Mesenchymal stem cell (in vitro differentiated cells and primary cell): ENCODE measurements at regions not wholly inside any gene's neighbourhood (a gene's known extent, or its start where the extent isn't known, plus 50 kb on each side); places are given as distances from the start of the nearest gene placed in this dataset.

Source experiments
- DNase-seq: peaks from one replicate; pipeline ENCODE4 v3.0.0-alpha.2; 2013
- H2AFZ ChIP-seq: one replicate; pipeline ENCODE4 v1.6.1; 2013; ENCODE audit warnings: low read depth, mild to moderate bottlenecking, control low read depth, inconsistent platforms, low read length, moderate library complexity
- H2AK5ac ChIP-seq: 2 replicates; pipeline ENCODE4 v1.6.1; 2013; ENCODE audit warnings: low read length, moderate library complexity, mild to moderate bottlenecking, inconsistent platforms; ENCODE audit not compliant: severe bottlenecking
- H2BK120ac ChIP-seq: one replicate; pipeline ENCODE4 v1.6.1; 2013; ENCODE audit warnings: low read depth, mild to moderate bottlenecking, inconsistent platforms, low read length, moderate library complexity
- H2BK12ac ChIP-seq, 2 experiments: one replicate each; pipeline ENCODE4 v1.6.1; 2013; ENCODE audit warnings: inconsistent platforms in 2 of 2, low read length in 2 of 2, mild to moderate bottlenecking in 2 of 2, moderate library complexity in 2 of 2, control low read depth in 1 of 2
- H2BK15ac ChIP-seq: one replicate; pipeline ENCODE4 v1.6.1; 2013; ENCODE audit warnings: mild to moderate bottlenecking, low read depth, inconsistent platforms; ENCODE audit not compliant: poor library complexity, severe bottlenecking
- H2BK5ac ChIP-seq: 2 replicates; pipeline ENCODE4 v1.6.1; 2013; ENCODE audit warnings: low read depth, mild to moderate bottlenecking, low read length, control low read depth, inconsistent platforms; ENCODE audit not compliant: poor library complexity, severe bottlenecking
- H3K14ac ChIP-seq, 2 experiments: one replicate each; pipeline ENCODE4 v1.6.1; 2013; ENCODE audit warnings: inconsistent platforms in 2 of 2, low read length in 2 of 2, control low read depth in 1 of 2, mild to moderate bottlenecking in 1 of 2, moderate library complexity in 1 of 2
- H3K18ac ChIP-seq, 2 experiments: one replicate each; pipeline ENCODE4 v1.6.1; 2013; ENCODE audit warnings: inconsistent platforms in 2 of 2, low read length in 2 of 2, control low read depth in 1 of 2, low read depth in 1 of 2, mild to moderate bottlenecking in 1 of 2
- H3K23ac ChIP-seq, 2 experiments: one replicate each; pipeline ENCODE4 v1.6.1; 2013; ENCODE audit warnings: inconsistent platforms in 2 of 2, low read length in 2 of 2, mild to moderate bottlenecking in 2 of 2, moderate library complexity in 2 of 2, control low read depth in 1 of 2
- H3K27ac ChIP-seq: 2 replicates; pipeline ENCODE4 v1.5.1; 2013; ENCODE audit warnings: mild to moderate bottlenecking, moderate library complexity, low read length, control low read depth, inconsistent platforms; ENCODE audit not compliant: poor library complexity, severe bottlenecking
- H3K27me3 ChIP-seq, 2 experiments: 2 replicates each; pipeline versions ENCODE4 v1.6.1 to v1.7.0; 2013; ENCODE audit warnings: low read length in 2 of 2, mild to moderate bottlenecking in 2 of 2, moderate library complexity in 2 of 2, control low read depth in 1 of 2, inconsistent platforms in 1 of 2; ENCODE audit not compliant: control insufficient read depth in 1 of 2, insufficient read depth in 1 of 2
- H3K36me3 ChIP-seq, 2 experiments: 2 replicates each; pipeline versions ENCODE4 v1.6.1 to v1.7.0; 2013; ENCODE audit warnings: low read length in 2 of 2, control low read depth in 1 of 2, inconsistent platforms in 1 of 2, low read depth in 1 of 2, mild to moderate bottlenecking in 1 of 2; ENCODE audit not compliant: insufficient read depth in 2 of 2, control insufficient read depth in 1 of 2
- H3K4ac ChIP-seq, 2 experiments: one replicate each; pipeline ENCODE4 v1.6.1; 2013; ENCODE audit warnings: inconsistent platforms in 2 of 2, low read length in 2 of 2, mild to moderate bottlenecking in 2 of 2, moderate library complexity in 2 of 2, control low read depth in 1 of 2, low read depth in 1 of 2
- H3K4me1 ChIP-seq: 2 replicates; pipeline ENCODE4 v1.6.1; 2013; ENCODE audit warnings: low read depth, low read length, control low read depth; ENCODE audit not compliant: control insufficient read depth, insufficient read depth
- H3K4me2 ChIP-seq: 2 replicates; pipeline ENCODE4 v1.6.1; 2013; ENCODE audit warnings: low read length, mild to moderate bottlenecking, inconsistent platforms; ENCODE audit not compliant: poor library complexity, severe bottlenecking
- H3K4me3 ChIP-seq, 2 experiments: 2 replicates each; pipeline versions ENCODE4 v1.5.1 to v1.7.0; 2013; ENCODE audit warnings: low read length in 2 of 2, mild to moderate bottlenecking in 2 of 2, control low read depth in 1 of 2, low read depth in 1 of 2; ENCODE audit not compliant: insufficient read depth in 1 of 2
- H3K79me1 ChIP-seq: replicated peaks from 2 replicates; pipeline ENCODE4 v1.6.1; 2013; ENCODE audit warnings: mild to moderate bottlenecking, control low read depth, low read length, inconsistent platforms; ENCODE audit not compliant: poor library complexity, severe bottlenecking
- H3K9ac ChIP-seq: 2 replicates; pipeline ENCODE4 v1.7.0; 2013; ENCODE audit warnings: mild to moderate bottlenecking, low read length, moderate library complexity
- H3K9me3 ChIP-seq: 2 replicates; pipeline ENCODE4 v1.7.0; 2013; ENCODE audit warnings: mild to moderate bottlenecking, low read length; ENCODE audit not compliant: control insufficient read depth
- H4K8ac ChIP-seq: one replicate; pipeline ENCODE4 v1.6.1; 2013; ENCODE audit warnings: inconsistent platforms, mild to moderate bottlenecking, low read length, moderate library complexity
- H4K91ac ChIP-seq: one replicate; pipeline ENCODE4 v1.6.1; 2013; ENCODE audit warnings: mild to moderate bottlenecking, low read length, inconsistent platforms
- WGBS: methylation state at CpG from one replicate; pipeline ENCODE4 v1.1.7; 2013; ENCODE audit warnings: mixed read lengths; 5-methylcytosine and 5-hydroxymethylcytosine counted together

DNA sequence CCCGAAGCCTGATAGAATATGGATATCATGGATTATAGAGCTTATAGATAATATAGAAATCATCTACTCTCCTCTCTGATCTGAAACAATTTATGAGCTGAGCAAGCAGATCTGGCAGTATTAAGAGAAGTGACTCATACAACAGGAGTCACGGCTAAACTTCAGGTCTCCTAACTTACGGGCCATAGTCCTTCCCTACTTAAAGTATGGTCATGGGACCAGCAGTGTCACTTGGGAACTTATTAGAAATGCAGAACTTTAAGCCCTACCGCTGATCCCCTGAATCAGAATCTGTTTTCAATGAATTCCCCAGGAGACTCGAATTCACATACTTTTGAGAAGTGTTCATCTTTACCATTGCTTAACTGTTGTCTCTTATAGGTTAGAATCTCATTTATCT is 195.7 kb upstream of the FANCL start:
- Histone ChIP-seq H2BK12ac (no peak overlapping the region), H2BK15ac (no peak overlapping the region), H3K23ac (no peak overlapping the region), H2AFZ (no peak overlapping the region), H2BK120ac (no peak overlapping the region), H3K4me3 (no peak overlapping the region), H3K18ac (no peak overlapping the region), H3K4me1 (no peaks in the 10 kb centered on the region), H3K9me3 (no peaks in the 10 kb centered on the region), H4K91ac (no peak overlapping the region), H3K14ac (no peak overlapping the region), H3K9ac (no peak overlapping the region), H3K36me3 (no peaks in the 10 kb centered on the region), H3K27ac (no peak overlapping the region), H3K4ac (no peak overlapping the region), H2BK5ac (no peak overlapping the region), H3K79me1 (no peaks in the 10 kb centered on the region), H3K4me2 (no peak overlapping the region), H4K8ac (no peak overlapping the region), H2AK5ac (no peak overlapping the region), H3K27me3 (no peaks in the 10 kb centered on the region)
- DNase-seq = no peak
- 88% methylated on average over 4 of the region's 5 CpGs for WGBS

GRCh38 chr2:58435246-58435645 is 194.1 kb upstream of the FANCL start:
- Histone ChIP-seq H3K14ac (no peak overlapping the region), H2BK12ac (no peak overlapping the region), H3K23ac (no peak overlapping the region), H4K8ac (no peak overlapping the region), H3K27me3 (peaks cover 0 to 2% of the 10 kb centered on the region in 2 experiments), H2BK5ac (no peak overlapping the region), H3K79me1 (no peaks in the 10 kb centered on the region), H3K9me3 (no peaks in the 10 kb centered on the region), H3K18ac (no peak overlapping the region), H3K36me3 (no peaks in the 10 kb centered on the region), H3K4me2 (no peak overlapping the region), H2AK5ac (no peak overlapping the region), H3K4ac (no peak overlapping the region), H2BK15ac (no peak overlapping the region), H2BK120ac (no peak overlapping the region), H3K4me1 (no peaks in the 10 kb centered on the region), H2AFZ (no peak overlapping the region), H4K91ac (no peak overlapping the region), H3K9ac (no peak overlapping the region), H3K4me3 (no peak overlapping the region), H3K27ac (no peak overlapping the region)
- no peak for DNase-seq
- WGBS = 89% methylated on average over 3 of the region's 3 CpGs

GRCh38 chr2:58434692-58435091 is 193.6 kb upstream of the FANCL start:
- Histone ChIP-seq H3K36me3 (no peaks in the 10 kb centered on the region), H3K23ac (no peak overlapping the region), H3K4me1 (no peaks in the 10 kb centered on the region), H3K79me1 (no peaks in the 10 kb centered on the region), H2BK12ac (no peak overlapping the region), H3K27me3 (peaks cover 0 to 7% of the 10 kb centered on the region in 2 experiments), H4K8ac (no peak overlapping the region), H2BK5ac (no peak overlapping the region), H3K4ac (no peak overlapping the region), H3K4me3 (no peak overlapping the region), H2AK5ac (no peak overlapping the region), H3K27ac (no peak overlapping the region), H3K18ac (no peak overlapping the region), H3K4me2 (no peak overlapping the region), H2AFZ (no peak overlapping the region), H4K91ac (no peak overlapping the region), H2BK15ac (no peak overlapping the region), H3K9me3 (no peaks in the 10 kb centered on the region), H2BK120ac (no peak overlapping the region), H3K9ac (no peak overlapping the region), H3K14ac (no peak overlapping the region)
- DNase-seq = no peak
- WGBS = 50% methylated on average over 1 of the region's 1 CpG

DNA sequence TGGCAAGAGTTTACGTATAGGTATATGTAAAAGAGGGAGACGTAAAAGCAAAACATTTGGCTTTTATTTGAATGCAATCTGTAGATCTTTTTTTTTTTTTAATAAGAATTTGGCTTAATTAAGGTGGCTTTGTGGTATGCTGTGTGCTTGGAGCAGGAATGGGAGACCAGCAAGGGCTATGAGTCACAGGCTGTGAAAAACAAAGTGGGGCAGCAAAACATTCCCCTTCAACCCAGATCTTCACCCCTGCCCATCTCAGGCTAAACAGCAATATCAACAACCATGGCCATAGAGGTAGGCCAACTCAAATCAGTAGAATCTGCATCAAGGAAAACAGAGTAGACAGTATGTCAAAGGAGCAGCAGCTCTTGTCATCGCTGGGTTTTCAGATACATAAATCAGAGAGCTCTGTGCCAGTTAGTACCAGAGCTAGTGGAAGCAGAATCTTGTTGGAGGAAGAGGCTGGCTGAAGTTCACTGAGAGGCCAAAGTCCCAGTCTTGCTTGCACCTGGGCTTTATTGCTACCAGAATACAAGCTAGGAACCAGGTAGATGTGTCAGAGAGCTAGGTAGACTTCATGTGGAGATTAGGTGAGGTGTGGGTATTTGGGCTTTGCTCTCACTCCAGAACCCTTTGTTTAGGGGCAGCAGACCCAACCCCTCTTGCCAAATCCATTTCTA is 191.5 kb upstream of the FANCL start:
- Histone ChIP-seq H3K79me1 (no peaks in the 10 kb centered on the region), H3K9me3 (no peaks in the 10 kb centered on the region), H3K4ac (no peak overlapping the region), H3K14ac (no peak overlapping the region), H3K27ac (no peak overlapping the region), H2BK15ac (no peak overlapping the region), H2AK5ac (no peak overlapping the region), H2AFZ (no peak overlapping the region), H4K91ac (no peak overlapping the region), H2BK5ac (no peak overlapping the region), H3K4me1 (peaks cover 5% of the 10 kb centered on the region), H2BK120ac (no peak overlapping the region), H4K8ac (no peak overlapping the region), H3K23ac (no peak overlapping the region), H3K27me3 (peaks cover 0 to 22% of the 10 kb centered on the region in 2 experiments), H3K36me3 (no peaks in the 10 kb centered on the region), H2BK12ac (no peak overlapping the region), H3K18ac (no peak overlapping the region), H3K9ac (no peak overlapping the region), H3K4me2 (no peak overlapping the region), H3K4me3 (no peak overlapping the region)
- no peak for DNase-seq
- WGBS = 96% methylated on average over 3 of the region's 3 CpGs
